ENCODE measurements at regions not wholly inside any gene's neighbourhood (a gene's known extent, or its start where the extent isn't known, plus 50 kb on each side); places are given as distances from the start of the nearest gene placed in this dataset.

GRCh38 chr20:55291261-55291660 lies 714.1 kb downstream of the CBLN4 start:
- Histone ChIP-seq H3K27ac (no peak overlapping the region), H3K4me3 (no peak overlapping the region), H3K36me3 (no peaks in the 10 kb centered on the region), H3K4me1 (replicated peaks) (no peaks in the 10 kb centered on the region), H3K9me3 (no peaks in the 10 kb centered on the region), H3K27me3 (replicated peaks; ENCODE audit: insufficient read depth) (no peaks in the 10 kb centered on the region)
- no peak for DNase-seq (ENCODE audit: low spot score)
- TF ChIP-seq POLR2AphosphoS5 (IDR thresholded peaks at IDR 0.05) (no peak), CTCF (IDR thresholded peaks at IDR 0.05) (no peak), POLR2A (IDR thresholded peaks at IDR 0.05) (no peak)
- 65% methylated on average over 1 of the region's 1 CpG for WGBS
- intact Hi-C loops (cut with DNase I) = no loop called here

GRCh38 chr20:55283889-55284288 lies 721.4 kb downstream of the CBLN4 start:
- 27% methylated on average over 2 of the region's 2 CpGs for WGBS
- TF ChIP-seq POLR2A (IDR thresholded peaks at IDR 0.05) = no peak
- no peak for TF ChIP-seq POLR2AphosphoS5 (IDR thresholded peaks at IDR 0.05)
- no peak for TF ChIP-seq CTCF (IDR thresholded peaks at IDR 0.05)
- no peaks in the 10 kb centered on the region for H3K9me3 ChIP-seq
- intact Hi-C loops (cut with DNase I) = no loop called here
- H3K4me1 ChIP-seq (replicated peaks) = no peaks in the 10 kb centered on the region
- no peak overlapping the region for H3K27ac ChIP-seq
- H3K27me3 ChIP-seq (replicated peaks; ENCODE audit: insufficient read depth) = no peaks in the 10 kb centered on the region
- H3K4me3 ChIP-seq = no peak overlapping the region
- H3K36me3 ChIP-seq = no peaks in the 10 kb centered on the region
- DNase-seq (ENCODE audit: low spot score) = no peak

GRCh38 chr20:55273149-55273548 lies 732.2 kb downstream of the CBLN4 start:
- intact Hi-C loops (cut with DNase I) = no loop called here
- TF ChIP-seq POLR2A (IDR thresholded peaks at IDR 0.05) (no peak), POLR2AphosphoS5 (IDR thresholded peaks at IDR 0.05) (no peak), CTCF (IDR thresholded peaks at IDR 0.05) (no peak)
- DNase-seq (ENCODE audit: low spot score) = no peak

GRCh38 chr20:55271371-55271770 lies 733.9 kb downstream of the CBLN4 start:
- Histone ChIP-seq H3K9me3 (no peaks in the 10 kb centered on the region), H3K27ac (no peak overlapping the region), H3K4me3 (no peak overlapping the region), H3K4me1 (replicated peaks) (no peaks in the 10 kb centered on the region), H3K36me3 (no peaks in the 10 kb centered on the region), H3K27me3 (replicated peaks; ENCODE audit: insufficient read depth) (no peaks in the 10 kb centered on the region)
- WGBS = 89% methylated on average over 2 of the region's 2 CpGs
- TF ChIP-seq CTCF (IDR thresholded peaks at IDR 0.05) (no peak), POLR2AphosphoS5 (IDR thresholded peaks at IDR 0.05) (no peak), POLR2A (IDR thresholded peaks at IDR 0.05) (no peak)
- DNase-seq (ENCODE audit: low spot score) = no peak
- intact Hi-C loops (cut with DNase I) = no loop called here

More at GRCh38 chr20:55273149-55273548, 732.2 kb downstream of the CBLN4 start:
- no peaks in the 10 kb centered on the region for H3K27me3 ChIP-seq (replicated peaks; ENCODE audit: insufficient read depth)
- no peak overlapping the region for H3K4me3 ChIP-seq
- H3K36me3 ChIP-seq = no peaks in the 10 kb centered on the region
- no peaks in the 10 kb centered on the region for H3K4me1 ChIP-seq (replicated peaks)
- H3K9me3 ChIP-seq = no peaks in the 10 kb centered on the region
- no peak overlapping the region for H3K27ac ChIP-seq

- intact Hi-C loops (cut with DNase I) = no loop called here
- Histone ChIP-seq H3K9me3 (no peaks in the 10 kb centered on the region), H3K27me3 (replicated peaks; ENCODE audit: insufficient read depth) (no peaks in the 10 kb centered on the region), H3K27ac (no peak overlapping the region), H3K4me1 (replicated peaks) (no peaks in the 10 kb centered on the region), H3K4me3 (no peak overlapping the region), H3K36me3 (no peaks in the 10 kb centered on the region)
- no peak for DNase-seq (ENCODE audit: low spot score)
- whole genome bisulfite sequencing = 96% methylated on average over 1 of the region's 1 CpG
- no peak for TF ChIP-seq CTCF (IDR thresholded peaks at IDR 0.05)
- no peak for TF ChIP-seq POLR2AphosphoS5 (IDR thresholded peaks at IDR 0.05)
- no peak for TF ChIP-seq POLR2A (IDR thresholded peaks at IDR 0.05)
These were observed 735.4 kb downstream of the CBLN4 start for GRCh38 chr20:55269913-55270312.

Data from prostate gland (tissue), 2 donors.